HG03442 (cell line): ENCODE measurements at regions not wholly inside any gene's neighbourhood (a gene's known extent, or its start where the extent isn't known, plus 50 kb on each side); places are given as distances from the start of the nearest gene placed in this dataset.

ENCODE experiments used
- ATAC-seq: cut with Tn5 transposase; IDR thresholded peaks from one replicate; pipeline ENCODE4 v1.9.1; 2021; ENCODE audit warnings: mild to moderate bottlenecking, moderate library complexity; ENCODE audit not compliant: unreplicated experiment

- no peak for ATAC-seq
Measured at GRCh38 chr1:87603626-87604025, 274.9 kb downstream of the LMO4 start.

GRCh38 chr1:87612956-87613355 is 284.3 kb downstream of the LMO4 start:
- no peak for ATAC-seq

GRCh38 chr1:87615491-87615890 is 286.8 kb downstream of the LMO4 start:
- ATAC-seq = no peak

GRCh38 chr1:87615901-87616300 is 287.2 kb downstream of the LMO4 start:
- ATAC-seq = no peak

GRCh38 chr1:87620807-87621206 is 292.1 kb downstream of the LMO4 start:
- ATAC-seq = no peak

GRCh38 chr1:87629673-87630072 is 301.0 kb downstream of the LMO4 start:
- ATAC-seq = no peak

GRCh38 chr1:87632232-87632631 is 303.6 kb downstream of the LMO4 start:
- no peak for ATAC-seq

GRCh38 chr1:87636198-87636892 is 307.7 kb downstream of the LMO4 start:
- ATAC-seq = no peak

- no peak for ATAC-seq
Measured at GRCh38 chr1:87638636-87639035, 310.0 kb downstream of the LMO4 start.

- no peak for ATAC-seq
Measured at GRCh38 chr1:87641996-87642395, 313.3 kb downstream of the LMO4 start.

- no peak for ATAC-seq
Measured at GRCh38 chr1:87642581-87643221, 314.0 kb downstream of the LMO4 start.

GRCh38 chr1:87644033-87644578 is 315.4 kb downstream of the LMO4 start:
- no peak for ATAC-seq

- ATAC-seq = no peak
Measured at GRCh38 chr1:87644579-87645190, 316.0 kb downstream of the LMO4 start.

GRCh38 chr1:87647430-87648177 is 318.9 kb downstream of the LMO4 start:
- no peak for ATAC-seq

GRCh38 chr1:87648323-87649119 is 319.8 kb downstream of the LMO4 start:
- ATAC-seq = no peak

GRCh38 chr1:87650306-87650705 is 321.6 kb downstream of the LMO4 start:
- ATAC-seq = no peak

- no peak for ATAC-seq
Measured at GRCh38 chr1:87652176-87652575, 323.5 kb downstream of the LMO4 start.

GRCh38 chr1:87665151-87665550 is 336.5 kb downstream of the LMO4 start:
- ATAC-seq = no peak

- ATAC-seq = no peak
Measured at GRCh38 chr1:87666681-87667080, 338.0 kb downstream of the LMO4 start.

- ATAC-seq = no peak
Measured at GRCh38 chr1:87669674-87670073, 341.0 kb downstream of the LMO4 start.
